Activated T-cell treated with anti-CD3 and anti-CD28 coated beads, Interleukin-2, amount 50 U/mL, for 4 hours (primary cell): ENCODE measurements at regions not wholly inside any gene's neighbourhood (a gene's known extent, or its start where the extent isn't known, plus 50 kb on each side); places are given as distances from the start of the nearest gene placed in this dataset.

ENCODE experiments used
- ATAC-seq, 2 donors: fragments of 200-7000 bp; cut with Tn5 transposase; one replicate each; pipeline ENCODE4 v1.10.0; 2021
- DNase-seq: peaks from one replicate; pipeline ENCODE4 v3.0.0-alpha.2; 2020
- H3K27me3 Mint-ChIP-seq: one replicate; pipeline ENCODE4 v1.8.0; 2021; ENCODE audit warnings: low read depth, mixed read lengths
- H3K36me3 Mint-ChIP-seq: one replicate; pipeline ENCODE4 v1.8.0; 2022; ENCODE audit warnings: mixed read lengths; ENCODE audit not compliant: insufficient read depth
- H3K4me1 Mint-ChIP-seq: one replicate; pipeline ENCODE4 v1.8.0; 2021; ENCODE audit warnings: low read depth, mixed read lengths
- H3K4me3 Mint-ChIP-seq: one replicate; pipeline ENCODE4 v1.8.0; 2021; ENCODE audit warnings: mild to moderate bottlenecking, moderate library complexity, mixed read lengths
- H3K9me3 Mint-ChIP-seq: one replicate; pipeline ENCODE4 v1.8.0; 2021; ENCODE audit warnings: mixed read lengths

GRCh38 chr2:189386741-189387140 lies 54.5 kb upstream of the WDR75 start:
- no peaks in the 10 kb centered on the region for H3K4me1 Mint-ChIP-seq
- DNase-seq, result no peak
- peaks cover 4% of the 10 kb centered on the region for H3K9me3 Mint-ChIP-seq
- H3K4me3 Mint-ChIP-seq, result no peak overlapping the region
- no peaks in the 10 kb centered on the region for H3K36me3 Mint-ChIP-seq
- no peak for ATAC-seq
- no peaks in the 10 kb centered on the region for H3K27me3 Mint-ChIP-seq

GRCh38 chr2:189391201-189391600 lies 50.1 kb upstream of the WDR75 start:
- H3K4me3 Mint-ChIP-seq, result no peak overlapping the region

More at GRCh38 chr2:189391201-189391600, 50.1 kb upstream of the WDR75 start:
- no peaks in the 10 kb centered on the region for H3K36me3 Mint-ChIP-seq
- H3K27me3 Mint-ChIP-seq, result no peaks in the 10 kb centered on the region
- DNase-seq (no peak), ATAC-seq (no peak)
- H3K4me1 Mint-ChIP-seq, result no peaks in the 10 kb centered on the region
- H3K9me3 Mint-ChIP-seq, result peaks cover 4% of the 10 kb centered on the region
